DMS153 (cell line): ENCODE measurements at regions not wholly inside any gene's neighbourhood (a gene's known extent, or its start where the extent isn't known, plus 50 kb on each side); places are given as distances from the start of the nearest gene placed in this dataset.
A peak's percentile ranks its signal among the peaks of the same experiment; 100 is the strongest.

Source experiments
- DNase-seq: peaks from one replicate; lab custom pipeline; 2025; lab: John Stamatoyannopoulos, UW

GRCh38 chr7:95718577-95719410, 53.6 kb upstream of the DYNC1I1 start:
- no peak for DNase-seq

GRCh38 chr7:95716357-95717122, 55.8 kb upstream of the DYNC1I1 start:
- no peak for DNase-seq

GRCh38 chr7:95715274-95715673, 57.1 kb upstream of the DYNC1I1 start:
- DNase-seq = no peak

GRCh38 chr7:95710711-95711110, 61.6 kb upstream of the DYNC1I1 start:
- no peak for DNase-seq

- DNase-seq = peak; percentile 69
Observed at GRCh38 chr7:95700917-95701316, 71.4 kb upstream of the DYNC1I1 start.

- DNase-seq = no peak
Observed at GRCh38 chr7:95694334-95694733, 78.0 kb upstream of the DYNC1I1 start.

- DNase-seq = no peak
Observed at GRCh38 chr7:95693551-95694333, 78.6 kb upstream of the DYNC1I1 start.

GRCh38 chr7:95691464-95691863, 80.9 kb upstream of the DYNC1I1 start:
- DNase-seq = peak; percentile 65

- DNase-seq = peak; percentile 76
Observed at GRCh38 chr7:95690367-95690947, 81.9 kb upstream of the DYNC1I1 start.

GRCh38 chr7:95688931-95689495, 83.3 kb upstream of the DYNC1I1 start:
- DNase-seq = no peak

GRCh38 chr7:95687759-95688343, 84.5 kb upstream of the DYNC1I1 start:
- peak; percentile 14 for DNase-seq

- peak; percentile 60 for DNase-seq
Observed at GRCh38 chr7:95686109-95686508, 86.2 kb upstream of the DYNC1I1 start.

- DNase-seq = no peak
Observed at GRCh38 chr7:95684505-95684904, 87.8 kb upstream of the DYNC1I1 start.

- peak; percentile 58 for DNase-seq
Observed at GRCh38 chr7:95684037-95684436, 87.7 kb upstream of the PDK4 start.

GRCh38 chr7:95682913-95683312, 86.6 kb upstream of the PDK4 start:
- no peak for DNase-seq

- DNase-seq = no peak
Observed at GRCh38 chr7:95676691-95677090, 80.4 kb upstream of the PDK4 start.

- no peak for DNase-seq
Observed at GRCh38 chr7:95675632-95676031, 79.3 kb upstream of the PDK4 start.

GRCh38 chr7:95675016-95675415, 78.7 kb upstream of the PDK4 start:
- no peak for DNase-seq

GRCh38 chr7:95674101-95674500, 77.8 kb upstream of the PDK4 start:
- DNase-seq = no peak

- DNase-seq = no peak
Observed at GRCh38 chr7:95672434-95672833, 76.1 kb upstream of the PDK4 start.

- no peak for DNase-seq
Observed at GRCh38 chr7:95669513-95669912, 73.2 kb upstream of the PDK4 start.
